ENCODE measurements at regions not wholly inside any gene's neighbourhood (a gene's known extent, or its start where the extent isn't known, plus 50 kb on each side); places are given as distances from the start of the nearest gene placed in this dataset.

- H3K9ac ChIP-seq (ENCODE audit: low read length): no peak overlapping the region
- ChIA-PET POLR2A (no interaction called here), RAD21 (ENCODE audit: low non-redundant PET in 1 of 2, low total read pairs in 2 of 2, uncharacterized antibody in 2 of 2, unreplicated experiment in 2 of 2) (no interaction called here), CTCF (no interaction called here)
- no peak for DNase-seq (ENCODE audit: low read depth, low spot score)
- no peaks in the 10 kb centered on the region for H3K36me3 ChIP-seq (ENCODE audit: control insufficient read depth in 1 of 2, insufficient read depth in 2 of 2, low read length in 2 of 2)
- no TSS peak for BruUV-seq (replicated peaks)
- intact Hi-C loops (cut with micrococcal nuclease): no loop called here
- H2AFZ ChIP-seq (ENCODE audit: low read depth, low read length, poor library complexity, severe bottlenecking): no peak overlapping the region
- H3K9me2 ChIP-seq (ENCODE audit: insufficient read depth): no peaks in the 10 kb centered on the region; the same call in 1 of the 2 replicates
- no peaks in the 10 kb centered on the region for H3K27me3 ChIP-seq (ENCODE audit: insufficient read depth, low read length)
- no peaks in the 10 kb centered on the region for H3K9me3 ChIP-seq (ENCODE audit: control insufficient read depth in 1 of 2, insufficient read depth in 1 of 2, low read depth in 1 of 2, low read length in 2 of 2)
- no peaks in the 10 kb centered on the region for H3K79me2 ChIP-seq (ENCODE audit: insufficient read depth, low read length)
- H3K4me2 ChIP-seq (ENCODE audit: low read length): no peak overlapping the region
- H4K20me1 ChIP-seq (ENCODE audit: insufficient read depth): no peaks in the 10 kb centered on the region
- H3K4me1 ChIP-seq (ENCODE audit: control insufficient read depth in 1 of 2, insufficient read depth in 2 of 2, low read length in 2 of 2): no peaks in the 10 kb centered on the region
- TF ChIP-seq RAD21 (IDR thresholded peaks at IDR 0.05; ENCODE audit: low read depth): no peak
- TF ChIP-seq ZFX (IDR thresholded peaks at IDR 0.05): no peak
- no peak for TF ChIP-seq SRF (IDR thresholded peaks at IDR 0.05; ENCODE audit: low read depth)
- no peak for TF ChIP-seq FOSL1 (IDR thresholded peaks at IDR 0.05; ENCODE audit: low read depth)
- no peak for TF ChIP-seq EGR1 (IDR thresholded peaks at IDR 0.05; ENCODE audit: low read depth)
- TF ChIP-seq SIN3A (IDR thresholded peaks at IDR 0.05; ENCODE audit: low read depth): no peak
- no peak for TF ChIP-seq EZH2 (IDR thresholded peaks at IDR 0.05)
- TF ChIP-seq, protein P1, sequence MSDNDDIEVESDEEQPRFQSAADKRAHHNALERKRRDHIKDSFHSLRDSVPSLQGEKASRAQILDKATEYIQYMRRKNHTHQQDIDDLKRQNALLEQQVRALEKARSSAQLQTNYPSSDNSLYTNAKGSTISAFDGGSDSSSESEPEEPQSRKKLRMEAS (IDR thresholded peaks at IDR 0.05): no peak
- TF ChIP-seq CEBPB (IDR thresholded peaks at IDR 0.05; ENCODE audit: low read depth): no peak
- no peak overlapping the region for H3K27ac ChIP-seq (ENCODE audit: low read depth, low read length)
- H3K4me3 ChIP-seq (replicated peaks in 1 of 2; ENCODE audit: low read depth in 1 of 2, low read length in 2 of 2): no peak overlapping the region
- no peak for ATAC-seq
These were observed 196.9 kb upstream of the BTG1 start for GRCh38 chr12:92342574-92342973.

- intact Hi-C loops (cut with micrococcal nuclease): no loop called here
- Histone ChIP-seq H3K9me3 (ENCODE audit: control insufficient read depth in 1 of 2, insufficient read depth in 1 of 2, low read depth in 1 of 2, low read length in 2 of 2) (no peaks in the 10 kb centered on the region), H3K9me2 (ENCODE audit: insufficient read depth) (no peaks in the 10 kb centered on the region; the same call in 1 of the 2 replicates), H3K4me3 (replicated peaks in 1 of 2; ENCODE audit: low read depth in 1 of 2, low read length in 2 of 2) (no peak overlapping the region), H2AFZ (ENCODE audit: low read depth, low read length, poor library complexity, severe bottlenecking) (no peak overlapping the region), H3K27me3 (ENCODE audit: insufficient read depth, low read length) (no peaks in the 10 kb centered on the region), H3K4me1 (ENCODE audit: control insufficient read depth in 1 of 2, insufficient read depth in 2 of 2, low read length in 2 of 2) (no peaks in the 10 kb centered on the region), H3K9ac (ENCODE audit: low read length) (no peak overlapping the region), H3K4me2 (ENCODE audit: low read length) (no peak overlapping the region), H3K79me2 (ENCODE audit: insufficient read depth, low read length) (no peaks in the 10 kb centered on the region), H3K27ac (ENCODE audit: low read depth, low read length) (no peak overlapping the region), H4K20me1 (ENCODE audit: insufficient read depth) (no peaks in the 10 kb centered on the region), H3K36me3 (ENCODE audit: control insufficient read depth in 1 of 2, insufficient read depth in 2 of 2, low read length in 2 of 2) (no peaks in the 10 kb centered on the region)
- TF ChIP-seq EZH2 (IDR thresholded peaks at IDR 0.05) (no peak), ZFX (IDR thresholded peaks at IDR 0.05) (no peak), TCF7L2 (IDR thresholded peaks at IDR 0.05; ENCODE audit: borderline replicate concordance, extremely low read depth, insufficient read depth, insufficient read length) (no peak), ELF1 (IDR thresholded peaks at IDR 0.05; ENCODE audit: borderline replicate concordance, low read depth) (no peak), CTCF (IDR thresholded peaks at IDR 0.05 in 2 of 3, conservative IDR thresholded peaks at IDR 0.05 in 1 of 3; ENCODE audit: borderline replicate concordance in 1 of 3, insufficient read depth in 1 of 3, low read depth in 2 of 3, low read length in 2 of 3) (no peak), EZH2phosphoT487 (IDR thresholded peaks at IDR 0.05; ENCODE audit: borderline replicate concordance) (no peak), JUND (IDR thresholded peaks at IDR 0.05) (no peak), POLR2AphosphoS5 (IDR thresholded peaks at IDR 0.05; ENCODE audit: low read depth, low read length) (no peak), FOSL1 (IDR thresholded peaks at IDR 0.05; ENCODE audit: low read depth) (no peak), SIN3A (IDR thresholded peaks at IDR 0.05; ENCODE audit: low read depth) (no peak), EGR1 (IDR thresholded peaks at IDR 0.05; ENCODE audit: low read depth) (no peak), CEBPB (IDR thresholded peaks at IDR 0.05; ENCODE audit: low read depth) (no peak), SP1 (IDR thresholded peaks at IDR 0.05; ENCODE audit: low read depth) (no peak), POLR2A (IDR thresholded peaks at IDR 0.05; ENCODE audit: borderline replicate concordance, extremely low read depth, insufficient read depth, insufficient read length) (no peak), RAD21 (IDR thresholded peaks at IDR 0.05; ENCODE audit: low read depth) (no peak)
- TF ChIP-seq, protein P2, sequence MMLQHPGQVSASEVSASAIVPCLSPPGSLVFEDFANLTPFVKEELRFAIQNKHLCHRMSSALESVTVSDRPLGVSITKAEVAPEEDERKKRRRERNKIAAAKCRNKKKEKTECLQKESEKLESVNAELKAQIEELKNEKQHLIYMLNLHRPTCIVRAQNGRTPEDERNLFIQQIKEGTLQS (IDR thresholded peaks at IDR 0.05): no peak
- TF ChIP-seq, protein P1 (IDR thresholded peaks at IDR 0.05): no peak
- RAD21 ChIA-PET (ENCODE audit: low non-redundant PET in 1 of 2, low total read pairs in 2 of 2, uncharacterized antibody in 2 of 2, unreplicated experiment in 2 of 2): no interaction called here
- ATAC-seq (no peak), DNase-seq (ENCODE audit: low read depth, low spot score) (no peak)
- no TSS peak for BruUV-seq (replicated peaks)
- POLR2A ChIA-PET: no interaction called here
- CTCF ChIA-PET: no interaction called here
These were observed 195.5 kb upstream of the BTG1 start for GRCh38 chr12:92341065-92341668.

Data from HCT116 (cell line).